Ovary (tissue), 7 donors: ENCODE measurements at regions not wholly inside any gene's neighbourhood (a gene's known extent, or its start where the extent isn't known, plus 50 kb on each side); places are given as distances from the start of the nearest gene placed in this dataset.

Source experiments
- DNase-seq, 5 donors: peaks; one replicate each; pipeline ENCODE4 v3.0.0-alpha.2; 2019 to 2020
- H3K27ac ChIP-seq, 2 donors: fragments of 200-600 bp; one replicate each; pipeline versions ENCODE4 v1.5.1 to v1.8.0; 2019 to 2022
- H3K27me3 ChIP-seq: fragments of 200-600 bp; one replicate; pipeline ENCODE4 v1.8.0; 2022
- H3K36me3 ChIP-seq: fragments of 200-600 bp; sonication (generic); one replicate; pipeline ENCODE4 v1.5.1; 2019
- H3K4me1 ChIP-seq: one replicate; pipeline ENCODE4 v1.8.1; 2013; ENCODE audit warnings: mild to moderate bottlenecking, moderate library complexity; ENCODE audit not compliant: insufficient read depth
- H3K4me3 ChIP-seq: fragments of 200-600 bp; sonication (generic); one replicate; pipeline ENCODE4 v1.5.1; 2017
- H3K9me3 ChIP-seq, 2 donors: fragments of 200-600 bp in 1 of 2; sonication (generic) in 1 of 2; one replicate each; pipeline versions ENCODE4 v1.5.1 to v1.8.1; 2013 to 2019; ENCODE audit warnings: mild to moderate bottlenecking in 1 of 2, moderate library complexity in 1 of 2
- CTCF ChIP-seq, 3 donors: fragments of 450-650 bp in 2 of 3; fragments of 200-600 bp in 1 of 3; IDR thresholded peaks; one replicate each; pipeline versions ENCODE4 v1.5.1 to v1.8.0; 2016 to 2022; ENCODE audit warnings: antibody characterized with exemption in 3 of 3, mild to moderate bottlenecking in 1 of 3
- EP300 ChIP-seq: sonication (generic); formaldehyde crosslinking; IDR thresholded peaks from one replicate; pipeline ENCODE4 v1.6.1; 2017; ENCODE audit warnings: antibody characterized with exemption
- POLR2A ChIP-seq: fragments of 450-650 bp; IDR thresholded peaks from one replicate; pipeline ENCODE4 v1.6.1; 2017; ENCODE audit warnings: antibody characterized with exemption, mild to moderate bottlenecking, moderate library complexity
- WGBS, 3 donors: extraction: QIAGEN DNeasy Blood & Tissue Kit in 1 of 3; methylation state at CpG; one replicate each; pipeline versions ENCODE4 v1.1.5 to v1.1.7; 2013 to 2017; 5-methylcytosine and 5-hydroxymethylcytosine counted together
- intact Hi-C, 4 donors: fragments of 100-400 bp; cut with DNase I; formaldehyde crosslinking; loops; one replicate each; pipeline versions ENCODE4 v1.11.0 to v1.15.1; 2022 to 2023
- donor health status: DM: no; HTN: no; CAD: no; lungs with moderate emphysema.
- donor health status: DM: no; HTN: no; CAD: no.
- donor health status: Bipolar disorder and iron deficiency.
- donor health status: DM: no; HTN: no; CAD: no.
- donor health status: DM: yes; HTN: yes; CAD: no.

- H3K4me3 ChIP-seq = no peak overlapping the region
- no peak for DNase-seq
- H3K9me3 ChIP-seq = no peaks in the 10 kb centered on the region
- WGBS, 3 donors = 75 to 87% (median 84%) methylated on average over 2 of the region's 2 CpGs
- H3K27ac ChIP-seq = no peak overlapping the region
- H3K36me3 ChIP-seq = no peaks in the 10 kb centered on the region
- TF ChIP-seq EP300 (no peak), POLR2A (no peak), CTCF (IDR thresholded peaks at IDR 0.05) (no peak)
- intact Hi-C loops = no loop called here
- H3K27me3 ChIP-seq = no peaks in the 10 kb centered on the region
- H3K4me1 ChIP-seq = no peaks in the 10 kb centered on the region
Measured at GRCh38 chr21:20729376-20729775, 268.8 kb upstream of the NCAM2 start.

GRCh38 chr21:20730441-20730840, 267.8 kb upstream of the NCAM2 start:
- Histone ChIP-seq H3K27me3 (no peaks in the 10 kb centered on the region), H3K9me3 (no peaks in the 10 kb centered on the region), H3K36me3 (no peaks in the 10 kb centered on the region), H3K4me3 (no peak overlapping the region), H3K27ac (no peak overlapping the region), H3K4me1 (no peaks in the 10 kb centered on the region)
- TF ChIP-seq POLR2A (no peak), EP300 (no peak), CTCF (IDR thresholded peaks at IDR 0.05) (no peak)
- intact Hi-C loops = no loop called here
- WGBS, 3 donors = 81 to 86% (median 84%) methylated on average over 6 of the region's 6 CpGs
- no peak for DNase-seq

GRCh38 chr21:20735257-20735656, 263.0 kb upstream of the NCAM2 start:
- WGBS, 3 donors = 28 to 50% (median 38%) methylated on average over 1 of the region's 1 CpG
- TF ChIP-seq CTCF (IDR thresholded peaks at IDR 0.05) (no peak), EP300 (no peak), POLR2A (no peak)
- intact Hi-C loops = no loop called here
- H3K27ac ChIP-seq = no peak overlapping the region
- no peaks in the 10 kb centered on the region for H3K4me1 ChIP-seq
- no peaks in the 10 kb centered on the region for H3K36me3 ChIP-seq
- no peaks in the 10 kb centered on the region for H3K9me3 ChIP-seq
- DNase-seq = no peak
- H3K4me3 ChIP-seq = no peak overlapping the region
- no peaks in the 10 kb centered on the region for H3K27me3 ChIP-seq

GRCh38 chr21:20737227-20737913, 260.8 kb upstream of the NCAM2 start:
- Histone ChIP-seq H3K4me1 (no peaks in the 10 kb centered on the region), H3K27ac (no peak overlapping the region), H3K27me3 (no peaks in the 10 kb centered on the region), H3K36me3 (no peaks in the 10 kb centered on the region), H3K9me3 (no peaks in the 10 kb centered on the region), H3K4me3 (no peak overlapping the region)
- no peak for DNase-seq
- TF ChIP-seq POLR2A = no peak
- no peak for TF ChIP-seq EP300
- no peak for TF ChIP-seq CTCF (IDR thresholded peaks at IDR 0.05)
- intact Hi-C loops = no loop called here
